OCI-LY7 (cell line): ENCODE measurements at regions not wholly inside any gene's neighbourhood (a gene's known extent, or its start where the extent isn't known, plus 50 kb on each side); places are given as distances from the start of the nearest gene placed in this dataset.

ENCODE experiments used
- BruUV-seq: library from RNA; stranded (reverse); fragments of 400-500 nt; replicated peaks from 2 replicates; lab custom pipeline; 2021; lab: Mats Ljungman, UMichigan
- CTCF ChIA-PET: fragments of 300-600 bp; sonication (Branson Sonifier 250); formaldehyde crosslinking; loops from one replicate; lab custom pipeline; 2022; ENCODE audit warnings: antibody characterized with exemption; ENCODE audit not compliant: unreplicated experiment; lab: Charles Lee
- POLR2A ChIA-PET: fragments of 300-600 bp; sonication (Branson Sonifier 250); formaldehyde crosslinking; loops from one replicate; lab custom pipeline; 2022; ENCODE audit warnings: antibody characterized with exemption; lab: Charles Lee
- DNase-seq: peaks from one replicate; pipeline ENCODE4 v3.0.0-alpha.2; 2015; ENCODE audit warnings: low spot score
- H2AFZ ChIP-seq: fragments of 200-600 bp; sonication (generic), shearing (Covaris generic); 2 replicates; pipeline ENCODE4 v1.6.1; 2014; ENCODE audit warnings: mild to moderate bottlenecking, antibody characterized with exemption, low read length, moderate library complexity
- H3K27ac ChIP-seq: fragments of 200-600 bp; sonication (generic); 2 replicates; pipeline ENCODE4 v1.5.1; 2014; ENCODE audit warnings: mixed run types, low read depth, mild to moderate bottlenecking, moderate library complexity, low read length, inconsistent platforms; ENCODE audit not compliant: poor library complexity, severe bottlenecking
- H3K36me3 ChIP-seq: fragments of 200-600 bp; sonication (generic); 2 replicates; pipeline ENCODE4 v1.6.1; 2014; ENCODE audit warnings: mild to moderate bottlenecking, antibody characterized with exemption, low read length, moderate library complexity, mixed read lengths; ENCODE audit not compliant: insufficient read depth
- H3K4me1 ChIP-seq: fragments of 200-600 bp; sonication (generic); 2 replicates; pipeline ENCODE4 v1.5.1; 2014; ENCODE audit warnings: mild to moderate bottlenecking, low read length; ENCODE audit not compliant: insufficient read depth, poor library complexity, severe bottlenecking
- H3K4me2 ChIP-seq: fragments of 200-600 bp; sonication (generic); 2 replicates; pipeline ENCODE4 v1.6.1; 2014; ENCODE audit warnings: mild to moderate bottlenecking, low read length
- H3K4me3 ChIP-seq: fragments of 200-600 bp; sonication (generic); 2 replicates; pipeline ENCODE4 v1.5.1; 2014; ENCODE audit warnings: mild to moderate bottlenecking, low read depth, low read length; ENCODE audit not compliant: poor library complexity, severe bottlenecking
- H3K79me2 ChIP-seq: fragments of 200-600 bp; sonication (generic); 2 replicates; pipeline ENCODE4 v1.6.1; 2016; ENCODE audit warnings: low read depth, mild to moderate bottlenecking, low read length, moderate library complexity, mixed read lengths; ENCODE audit not compliant: insufficient read depth
- H3K9me2 ChIP-seq: fragments of 200-600 bp; sonication (generic); 2 replicates; pipeline ENCODE4 v1.6.1; 2016; ENCODE audit warnings: mild to moderate bottlenecking, low read length, mixed read lengths; ENCODE audit not compliant: insufficient read depth
- H3K9me3 ChIP-seq: fragments of 200-600 bp; sonication (generic); 2 replicates; pipeline ENCODE4 v1.6.1; 2014; ENCODE audit warnings: mild to moderate bottlenecking, mixed run types, low read length, mixed read lengths
- H4K20me1 ChIP-seq: fragments of 200-600 bp; sonication (generic); 2 replicates; pipeline ENCODE4 v1.6.1; 2014; ENCODE audit warnings: mild to moderate bottlenecking, antibody characterized with exemption, low read length, moderate library complexity, mixed read lengths; ENCODE audit not compliant: insufficient read depth
- CTCF ChIP-seq: fragments of 200-600 bp; sonication (generic); conservative IDR thresholded peaks from 2 replicates; pipeline ENCODE4 v1.5.1; 2014; ENCODE audit warnings: mild to moderate bottlenecking, antibody characterized with exemption, low read length, moderate library complexity, mixed read lengths
- EZH2phosphoT487 ChIP-seq: fragments of 200-600 bp; sonication (generic); IDR thresholded peaks from 2 replicates; pipeline ENCODE4 v1.6.1; 2018; ENCODE audit warnings: low read depth, borderline replicate concordance, mild to moderate bottlenecking, mixed run types, antibody characterized with exemption, low read length, moderate library complexity, mixed read lengths
- intact Hi-C: fragments of 100-400 bp; cut with micrococcal nuclease; formaldehyde crosslinking; loops from one replicate; pipeline ENCODE4 v1.10.0; 2022; ENCODE audit not compliant: unreplicated experiment

- Histone ChIP-seq H3K27ac (no peak overlapping the region), H3K4me2 (no peak overlapping the region), H3K79me2 (no peaks in the 10 kb centered on the region), H3K4me1 (no peaks in the 10 kb centered on the region), H3K4me3 (no peak overlapping the region), H3K9me3 (peaks cover 13% of the 10 kb centered on the region; the same call in 1 of the 2 replicates), H3K36me3 (no peaks in the 10 kb centered on the region), H4K20me1 (no peaks in the 10 kb centered on the region), H2AFZ (no peak overlapping the region), H3K9me2 (no peaks in the 10 kb centered on the region)
- intact Hi-C loops: no loop called here
- ChIA-PET CTCF (no interaction called here), POLR2A (no interaction called here)
- BruUV-seq: no TSS peak
- DNase-seq: no peak
- TF ChIP-seq EZH2phosphoT487 (no peak), CTCF (no peak)
Observed at GRCh38 chr1:47677241-47677940, 239.5 kb downstream of the FOXD2 start.

GRCh38 chr1:47678464-47678980, 240.7 kb downstream of the FOXD2 start:
- H3K79me2 ChIP-seq: no peaks in the 10 kb centered on the region
- no peak for DNase-seq
- H2AFZ ChIP-seq: no peak overlapping the region
- ChIA-PET CTCF (interaction anchor here (0.6 kb wide), 1 partner anchor 916 kb away, joined by 3 read pairs; no protein-coding TSS in a partner anchor), POLR2A (no interaction called here)
- H3K9me2 ChIP-seq: no peaks in the 10 kb centered on the region
- H3K9me3 ChIP-seq: 0 out of 2 replicates have a peak, but pooled peaks cover 1% of the 10 kb centered on the region
- TF ChIP-seq EZH2phosphoT487 (no peak), CTCF (no peak)
- H3K4me2 ChIP-seq: no peak overlapping the region
- intact Hi-C loops: no loop called here
- no TSS peak for BruUV-seq
- no peaks in the 10 kb centered on the region for H3K4me1 ChIP-seq
- H4K20me1 ChIP-seq: no peaks in the 10 kb centered on the region
- no peak overlapping the region for H3K4me3 ChIP-seq
- H3K27ac ChIP-seq: no peak overlapping the region
- H3K36me3 ChIP-seq: no peaks in the 10 kb centered on the region

GRCh38 chr1:47679301-47679791, 241.5 kb downstream of the FOXD2 start:
- BruUV-seq: no TSS peak
- Histone ChIP-seq H3K36me3 (no peaks in the 10 kb centered on the region), H4K20me1 (no peaks in the 10 kb centered on the region), H2AFZ (no peak overlapping the region), H3K4me1 (no peaks in the 10 kb centered on the region), H3K9me2 (no peaks in the 10 kb centered on the region), H3K79me2 (no peaks in the 10 kb centered on the region), H3K9me3 (no peaks in the 10 kb centered on the region), H3K27ac (no peak overlapping the region), H3K4me2 (no peak overlapping the region), H3K4me3 (no peak overlapping the region)
- CTCF ChIA-PET: no interaction called here
- POLR2A ChIA-PET: interaction anchor here (0.5 kb wide), 1 partner anchor 242 kb away, joined by 4 read pairs; the partner anchor contains the start of gene FOXD2
- no peak for DNase-seq
- TF ChIP-seq EZH2phosphoT487 (no peak), CTCF (no peak)
- intact Hi-C loops: no loop called here
